ENCODE measurements at regions not wholly inside any gene's neighbourhood (a gene's known extent, or its start where the extent isn't known, plus 50 kb on each side); places are given as distances from the start of the nearest gene placed in this dataset.

GRCh38 chr12:24473097-24473496 lies 475.8 kb downstream of the BCAT1 start:
- DNase-seq (ENCODE audit: low read depth), result no peak

- DNase-seq (ENCODE audit: low read depth), result no peak
Observed at GRCh38 chr12:24470050-24470449, 478.9 kb downstream of the BCAT1 start.

- DNase-seq (ENCODE audit: low read depth), result no peak
Observed at GRCh38 chr12:24469089-24469488, 479.8 kb downstream of the BCAT1 start.

GRCh38 chr12:24467226-24467625 lies 481.7 kb downstream of the BCAT1 start:
- DNase-seq (ENCODE audit: low read depth), result no peak

- no peak for DNase-seq (ENCODE audit: low read depth)
Observed at GRCh38 chr12:24463375-24463774, 485.5 kb downstream of the BCAT1 start.

GRCh38 chr12:24462946-24463345 lies 486.0 kb downstream of the BCAT1 start:
- no peak for DNase-seq (ENCODE audit: low read depth)

GRCh38 chr12:24460506-24460905 lies 488.4 kb downstream of the BCAT1 start:
- no peak for DNase-seq (ENCODE audit: low read depth)

GRCh38 chr12:24460099-24460498 lies 488.8 kb downstream of the BCAT1 start:
- DNase-seq (ENCODE audit: low read depth), result no peak

GRCh38 chr12:24455811-24456210 lies 493.1 kb downstream of the BCAT1 start:
- no peak for DNase-seq (ENCODE audit: low read depth)

GRCh38 chr12:24447678-24448077 lies 498.2 kb upstream of the SOX5 start:
- no peak for DNase-seq (ENCODE audit: low read depth)

GRCh38 chr12:24446287-24446686 lies 496.8 kb upstream of the SOX5 start:
- DNase-seq (ENCODE audit: low read depth), result no peak

- DNase-seq (ENCODE audit: low read depth), result no peak
Observed at GRCh38 chr12:24444634-24445033, 495.2 kb upstream of the SOX5 start.

GRCh38 chr12:24441458-24441857 lies 492.0 kb upstream of the SOX5 start:
- DNase-seq (ENCODE audit: low read depth), result no peak

GRCh38 chr12:24436667-24437066 lies 487.2 kb upstream of the SOX5 start:
- no peak for DNase-seq (ENCODE audit: low read depth)

- no peak for DNase-seq (ENCODE audit: low read depth)
Observed at GRCh38 chr12:24431872-24432271, 482.4 kb upstream of the SOX5 start.

GRCh38 chr12:24427776-24428175 lies 478.3 kb upstream of the SOX5 start:
- no peak for DNase-seq (ENCODE audit: low read depth)

- no peak for DNase-seq (ENCODE audit: low read depth)
Observed at GRCh38 chr12:24425601-24425970, 476.1 kb upstream of the SOX5 start.

- no peak for DNase-seq (ENCODE audit: low read depth)
Observed at GRCh38 chr12:24424889-24425600, 475.6 kb upstream of the SOX5 start.

- no peak for DNase-seq (ENCODE audit: low read depth)
Observed at GRCh38 chr12:24424376-24424775, 474.9 kb upstream of the SOX5 start.

GRCh38 chr12:24423611-24424010 lies 474.1 kb upstream of the SOX5 start:
- no peak for DNase-seq (ENCODE audit: low read depth)

GRCh38 chr12:24421759-24422158 lies 472.3 kb upstream of the SOX5 start:
- DNase-seq (ENCODE audit: low read depth), result no peak

- no peak for DNase-seq (ENCODE audit: low read depth)
Observed at GRCh38 chr12:24418157-24418556, 468.7 kb upstream of the SOX5 start.

- no peak for DNase-seq (ENCODE audit: low read depth)
Observed at GRCh38 chr12:24416423-24417109, 467.1 kb upstream of the SOX5 start.

GRCh38 chr12:24415934-24416333 lies 466.5 kb upstream of the SOX5 start:
- no peak for DNase-seq (ENCODE audit: low read depth)
